ENCODE measurements at regions not wholly inside any gene's neighbourhood (a gene's known extent, or its start where the extent isn't known, plus 50 kb on each side); places are given as distances from the start of the nearest gene placed in this dataset.

DNA sequence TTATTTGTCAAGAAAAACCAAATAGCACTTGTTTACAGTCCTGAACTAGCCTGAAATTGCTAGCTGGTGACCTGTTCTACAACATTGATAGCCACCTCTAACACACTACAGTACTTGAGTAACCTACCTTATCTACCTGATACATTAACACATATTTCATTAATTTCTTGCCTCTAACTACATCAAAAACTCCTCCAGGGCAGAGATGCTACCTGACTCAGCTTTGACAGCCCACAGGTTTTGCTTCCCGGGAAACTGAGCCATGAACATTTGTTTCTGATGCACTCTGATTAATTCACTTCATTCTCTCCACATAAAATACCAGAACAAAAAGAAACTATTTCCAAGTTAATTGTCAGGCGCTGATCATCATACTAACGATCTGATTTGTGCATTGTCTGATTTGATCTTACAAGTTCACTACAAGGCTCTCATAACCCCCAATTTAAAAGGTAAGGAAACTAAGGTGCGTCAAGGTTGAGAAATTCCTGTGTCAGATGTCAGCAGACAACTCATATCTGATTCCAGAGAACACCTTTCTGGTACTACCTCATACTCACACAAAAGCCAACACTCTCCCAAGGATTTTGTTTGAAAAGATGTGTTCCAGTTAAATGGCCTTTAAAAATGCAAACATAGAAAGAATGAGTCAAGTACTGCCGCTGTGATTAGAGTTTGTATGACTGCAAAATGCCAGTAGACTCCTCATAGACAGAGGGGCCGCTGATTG is 768.7 kb downstream of the BCL11B start:
- Mint-ChIP-seq H3K4me1 (no peaks in the 10 kb centered on the region), H3K4me3 (no peak overlapping the region), H3K27ac (no peak overlapping the region), H3K36me3 (ENCODE audit: low read depth) (no peaks in the 10 kb centered on the region), H3K9me3 (peaks cover 22% of the 10 kb centered on the region), H3K27me3 (no peaks in the 10 kb centered on the region)
- ChIA-PET CTCF (no interaction called here), POLR2A (no interaction called here)
- TF ChIP-seq, protein P1, sequence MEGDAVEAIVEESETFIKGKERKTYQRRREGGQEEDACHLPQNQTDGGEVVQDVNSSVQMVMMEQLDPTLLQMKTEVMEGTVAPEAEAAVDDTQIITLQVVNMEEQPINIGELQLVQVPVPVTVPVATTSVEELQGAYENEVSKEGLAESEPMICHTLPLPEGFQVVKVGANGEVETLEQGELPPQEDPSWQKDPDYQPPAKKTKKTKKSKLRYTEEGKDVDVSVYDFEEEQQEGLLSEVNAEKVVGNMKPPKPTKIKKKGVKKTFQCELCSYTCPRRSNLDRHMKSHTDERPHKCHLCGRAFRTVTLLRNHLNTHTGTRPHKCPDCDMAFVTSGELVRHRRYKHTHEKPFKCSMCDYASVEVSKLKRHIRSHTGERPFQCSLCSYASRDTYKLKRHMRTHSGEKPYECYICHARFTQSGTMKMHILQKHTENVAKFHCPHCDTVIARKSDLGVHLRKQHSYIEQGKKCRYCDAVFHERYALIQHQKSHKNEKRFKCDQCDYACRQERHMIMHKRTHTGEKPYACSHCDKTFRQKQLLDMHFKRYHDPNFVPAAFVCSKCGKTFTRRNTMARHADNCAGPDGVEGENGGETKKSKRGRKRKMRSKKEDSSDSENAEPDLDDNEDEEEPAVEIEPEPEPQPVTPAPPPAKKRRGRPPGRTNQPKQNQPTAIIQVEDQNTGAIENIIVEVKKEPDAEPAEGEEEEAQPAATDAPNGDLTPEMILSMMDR (IDR thresholded peaks at IDR 0.05), result no peak
- intact Hi-C loops (cut with micrococcal nuclease), result no loop called here
- ATAC-seq (ENCODE audit: low read depth), result no peak
- DNase-seq, result no peak

DNA sequence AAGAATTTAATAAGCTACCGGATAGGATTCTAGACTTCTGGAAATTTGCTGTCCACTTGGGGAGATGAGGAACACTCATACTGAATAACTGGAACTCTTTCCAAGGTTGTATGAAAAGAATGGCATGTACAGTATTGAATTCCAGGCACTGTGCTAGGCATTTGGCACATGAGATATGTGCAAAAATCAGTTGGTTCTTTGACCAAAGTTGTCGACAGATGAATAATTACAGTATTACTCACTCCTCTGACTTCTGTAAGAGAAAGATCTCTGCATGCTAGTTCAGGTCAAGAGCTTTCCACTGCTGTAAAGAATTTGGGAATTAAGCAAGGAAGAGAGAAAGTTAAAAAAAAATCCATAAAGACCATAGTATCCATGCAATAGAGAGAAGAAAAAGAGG is 764.7 kb downstream of the BCL11B start:
- ATAC-seq (ENCODE audit: low read depth), result no peak
- Mint-ChIP-seq H3K4me1 (no peaks in the 10 kb centered on the region), H3K36me3 (ENCODE audit: low read depth) (no peaks in the 10 kb centered on the region), H3K27me3 (no peaks in the 10 kb centered on the region), H3K4me3 (no peak overlapping the region), H3K27ac (no peak overlapping the region), H3K9me3 (peaks cover 15% of the 10 kb centered on the region)
- DNase-seq, result no peak
- POLR2A ChIA-PET, result no interaction called here
- CTCF ChIA-PET, result no interaction called here
- intact Hi-C loops (cut with micrococcal nuclease), result no loop called here
- TF ChIP-seq, protein P1 (IDR thresholded peaks at IDR 0.05), result no peak

DNA sequence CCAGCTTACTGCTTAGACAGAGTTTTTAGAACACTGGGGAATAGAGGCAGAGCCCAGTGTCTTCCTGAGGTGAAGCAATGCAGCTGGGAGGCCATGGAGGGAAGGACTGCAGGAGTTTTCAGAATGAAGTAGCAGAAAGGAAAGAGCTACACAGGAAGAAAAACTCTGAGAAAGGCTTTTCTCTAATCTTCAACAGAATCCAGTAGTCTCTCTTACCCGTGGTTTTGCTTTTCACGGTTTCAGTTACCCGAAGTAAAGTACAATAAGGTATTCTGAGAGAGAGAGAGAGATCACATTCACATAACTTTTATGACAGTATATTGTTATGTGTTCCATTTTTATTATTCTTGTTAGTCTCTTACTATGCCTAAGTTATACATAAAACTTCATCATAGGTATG is 761.6 kb downstream of the BCL11B start:
- no peaks in the 10 kb centered on the region for H3K36me3 Mint-ChIP-seq (ENCODE audit: low read depth)
- TF ChIP-seq, protein P1 (IDR thresholded peaks at IDR 0.05), result no peak
- H3K4me3 Mint-ChIP-seq, result no peak overlapping the region
- no peaks in the 10 kb centered on the region for H3K4me1 Mint-ChIP-seq
- POLR2A ChIA-PET, result no interaction called here
- DNase-seq (no peak), ATAC-seq (ENCODE audit: low read depth) (no peak)
- no peaks in the 10 kb centered on the region for H3K27me3 Mint-ChIP-seq
- CTCF ChIA-PET, result no interaction called here
- intact Hi-C loops (cut with micrococcal nuclease), result no loop called here
- H3K27ac Mint-ChIP-seq, result no peak overlapping the region
- H3K9me3 Mint-ChIP-seq, result peaks cover 15% of the 10 kb centered on the region

DNA sequence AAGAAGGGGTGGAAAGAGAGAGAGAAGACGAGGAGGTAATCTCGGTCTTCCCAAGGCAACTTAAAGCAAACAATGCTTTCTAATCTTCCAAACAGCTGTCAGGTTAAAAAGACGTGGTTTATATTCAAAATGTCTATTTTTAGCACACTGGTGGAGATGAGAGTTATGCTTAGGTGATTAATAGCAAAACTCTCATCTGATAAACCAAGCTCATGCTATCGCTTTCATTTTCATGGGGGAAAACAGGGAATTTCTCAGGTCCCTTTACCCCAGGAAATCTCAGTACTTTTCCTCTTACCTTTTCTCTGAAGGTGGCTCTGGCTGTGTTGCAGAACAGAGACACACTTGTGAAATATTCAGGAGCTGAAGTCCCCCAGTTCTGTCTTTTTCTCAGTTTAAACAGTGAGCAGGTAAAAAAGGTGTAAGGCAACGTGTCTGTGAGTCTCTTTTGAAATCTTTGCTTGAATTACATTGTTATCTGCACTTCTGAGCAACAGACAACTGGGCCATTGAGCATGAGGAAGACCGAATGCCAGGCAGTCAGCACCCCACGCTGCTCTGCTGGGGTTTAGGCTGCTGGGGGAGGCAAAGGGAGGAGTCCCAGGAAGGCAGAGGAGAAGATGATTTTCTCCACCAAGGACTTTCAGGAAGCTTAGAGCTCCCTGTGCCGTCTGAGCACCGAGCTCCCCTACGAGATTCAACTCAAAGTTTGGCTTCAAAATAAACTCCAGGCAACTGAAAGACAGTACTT is 759.3 kb downstream of the BCL11B start:
- CTCF ChIA-PET, result no interaction called here
- no peak overlapping the region for H3K4me3 Mint-ChIP-seq
- POLR2A ChIA-PET, result no interaction called here
- H3K9me3 Mint-ChIP-seq, result peaks cover 10% of the 10 kb centered on the region
- no peak overlapping the region for H3K27ac Mint-ChIP-seq
- H3K4me1 Mint-ChIP-seq, result no peaks in the 10 kb centered on the region
- ATAC-seq (ENCODE audit: low read depth) (no peak), DNase-seq (no peak)
- no peaks in the 10 kb centered on the region for H3K36me3 Mint-ChIP-seq (ENCODE audit: low read depth)
- TF ChIP-seq, protein P1 (IDR thresholded peaks at IDR 0.05), result no peak
- intact Hi-C loops (cut with micrococcal nuclease), result no loop called here
- H3K27me3 Mint-ChIP-seq, result no peaks in the 10 kb centered on the region

DNA sequence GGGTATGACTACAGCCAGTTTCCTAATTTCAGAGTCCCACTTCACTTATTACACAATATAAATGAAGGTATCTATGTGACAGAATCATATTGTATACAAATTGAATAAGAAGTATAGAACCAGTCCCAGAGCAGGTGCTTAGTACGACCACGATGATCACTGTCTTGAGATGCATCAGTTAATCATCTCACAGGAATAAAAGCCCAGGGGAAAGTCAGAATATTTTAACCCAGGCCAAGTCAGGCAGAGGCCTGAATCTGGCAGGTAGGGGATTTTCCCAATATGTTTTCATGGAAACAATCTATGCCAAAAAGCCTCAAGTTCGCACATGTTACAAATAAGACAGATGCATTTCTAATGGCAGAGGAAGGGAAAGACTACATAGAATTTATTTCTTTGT is 758.4 kb downstream of the BCL11B start:
- POLR2A ChIA-PET, result no interaction called here
- DNase-seq (no peak), ATAC-seq (ENCODE audit: low read depth) (no peak)
- intact Hi-C loops (cut with micrococcal nuclease), result no loop called here
- TF ChIP-seq, protein P1 (IDR thresholded peaks at IDR 0.05), result no peak
- Mint-ChIP-seq H3K4me3 (no peak overlapping the region), H3K27ac (no peak overlapping the region), H3K27me3 (no peaks in the 10 kb centered on the region), H3K36me3 (ENCODE audit: low read depth) (no peaks in the 10 kb centered on the region), H3K9me3 (peaks cover 10% of the 10 kb centered on the region), H3K4me1 (no peaks in the 10 kb centered on the region)
- CTCF ChIA-PET, result no interaction called here

Data from activated B cell treated with CpG ODN at 0.5 μM for 24 hours (primary cell).